SU-DHL-6 (cell line): ENCODE measurements at regions not wholly inside any gene's neighbourhood (a gene's known extent, or its start where the extent isn't known, plus 50 kb on each side); places are given as distances from the start of the nearest gene placed in this dataset.

Experiments
- EZH2phosphoT487 ChIP-seq: fragments of 200-600 bp; sonication (generic), shearing (Covaris generic); conservative IDR thresholded peaks from 2 replicates; pipeline ENCODE4 v1.6.1; 2018; ENCODE audit warnings: mild to moderate bottlenecking, antibody characterized with exemption, low read length, moderate library complexity, mixed read lengths
- TF ChIP-seq, protein P1 (sequence below): fragments of 200-600 bp; sonication (generic); IDR thresholded peaks from one replicate; pipeline ENCODE4 v1.5.1; 2017; ENCODE audit warnings: antibody characterized with exemption, mild to moderate bottlenecking, low read length, moderate library complexity; ENCODE audit not compliant: insufficient read depth, poor library complexity, severe bottlenecking

DNA sequence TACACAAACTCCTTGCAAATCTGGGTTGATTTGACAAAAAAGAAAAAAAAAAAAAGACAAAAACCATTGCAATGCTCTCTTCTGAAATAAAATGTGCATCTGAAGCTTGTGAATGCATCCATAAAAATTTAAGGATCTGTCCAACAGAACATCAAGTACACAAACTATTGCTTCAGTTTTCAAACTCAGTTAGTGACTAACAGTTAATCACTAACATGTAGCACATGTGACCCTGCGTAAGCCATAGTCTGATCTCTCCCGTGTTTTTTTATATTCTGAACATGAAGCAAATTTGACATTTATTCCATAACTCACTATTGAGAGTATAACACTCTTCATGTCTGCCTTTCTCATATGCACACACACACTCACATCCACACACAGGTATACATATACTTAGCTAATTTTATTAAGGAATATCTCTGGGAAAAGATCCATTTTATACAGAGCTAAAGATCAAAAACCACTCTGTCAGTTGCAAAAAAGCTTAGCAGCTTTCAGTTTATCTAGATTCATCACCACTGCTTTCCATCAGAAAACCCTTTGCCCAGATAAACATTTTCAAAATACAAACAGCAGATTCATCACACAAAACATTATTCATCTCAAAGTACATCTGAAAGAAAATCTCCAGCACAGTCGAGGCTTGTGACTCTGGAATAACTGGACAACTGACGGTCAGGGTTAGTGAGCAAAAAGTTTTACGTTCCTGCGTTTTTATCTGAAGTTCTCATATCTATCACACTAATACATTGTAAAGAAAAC is 1000.4 kb upstream of the ACVR2A start:
- TF ChIP-seq, protein P1, sequence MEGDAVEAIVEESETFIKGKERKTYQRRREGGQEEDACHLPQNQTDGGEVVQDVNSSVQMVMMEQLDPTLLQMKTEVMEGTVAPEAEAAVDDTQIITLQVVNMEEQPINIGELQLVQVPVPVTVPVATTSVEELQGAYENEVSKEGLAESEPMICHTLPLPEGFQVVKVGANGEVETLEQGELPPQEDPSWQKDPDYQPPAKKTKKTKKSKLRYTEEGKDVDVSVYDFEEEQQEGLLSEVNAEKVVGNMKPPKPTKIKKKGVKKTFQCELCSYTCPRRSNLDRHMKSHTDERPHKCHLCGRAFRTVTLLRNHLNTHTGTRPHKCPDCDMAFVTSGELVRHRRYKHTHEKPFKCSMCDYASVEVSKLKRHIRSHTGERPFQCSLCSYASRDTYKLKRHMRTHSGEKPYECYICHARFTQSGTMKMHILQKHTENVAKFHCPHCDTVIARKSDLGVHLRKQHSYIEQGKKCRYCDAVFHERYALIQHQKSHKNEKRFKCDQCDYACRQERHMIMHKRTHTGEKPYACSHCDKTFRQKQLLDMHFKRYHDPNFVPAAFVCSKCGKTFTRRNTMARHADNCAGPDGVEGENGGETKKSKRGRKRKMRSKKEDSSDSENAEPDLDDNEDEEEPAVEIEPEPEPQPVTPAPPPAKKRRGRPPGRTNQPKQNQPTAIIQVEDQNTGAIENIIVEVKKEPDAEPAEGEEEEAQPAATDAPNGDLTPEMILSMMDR, result no peak
- TF ChIP-seq EZH2phosphoT487, result no peak
